PC-9 (cell line): ENCODE measurements at regions not wholly inside any gene's neighbourhood (a gene's known extent, or its start where the extent isn't known, plus 50 kb on each side); places are given as distances from the start of the nearest gene placed in this dataset.

Source experiments
- BruUV-seq: library from RNA; stranded (reverse); fragments of 400-500 nt; replicated peaks from 2 replicates; lab custom pipeline; 2021; lab: Mats Ljungman, UMichigan
- CTCF ChIA-PET: fragments of 300-600 bp; sonication (Branson Sonifier 250); formaldehyde crosslinking; loops from one replicate; lab custom pipeline; 2022; ENCODE audit warnings: antibody characterized with exemption; lab: Charles Lee
- POLR2A ChIA-PET: fragments of 300-600 bp; sonication (Branson Sonifier 250); formaldehyde crosslinking; loops from one replicate; lab custom pipeline; 2022; ENCODE audit warnings: antibody characterized with exemption; ENCODE audit not compliant: unreplicated experiment; lab: Charles Lee
- DNase-seq, 2 experiments: peaks; one replicate each; pipeline versions ENCODE4 v3.0.0 to v3.0.0-alpha.2; 2015 to 2022; ENCODE audit warnings: mixed read lengths in 1 of 2
- H2AFZ ChIP-seq: fragments of 200-600 bp; sonication (generic); 2 replicates; pipeline ENCODE4 v1.8.1; 2017; ENCODE audit warnings: antibody characterized with exemption
- H3F3A ChIP-seq: fragments of 200-600 bp; sonication (generic); 2 replicates; pipeline ENCODE4 v1.8.1; 2017; ENCODE audit warnings: antibody characterized with exemption, mild to moderate bottlenecking, low read depth; ENCODE audit not compliant: insufficient read depth
- H3K27ac ChIP-seq: fragments of 200-600 bp; sonication (generic); 2 replicates; pipeline ENCODE4 v1.6.1; 2016; ENCODE audit warnings: mixed run types
- H3K27me3 ChIP-seq: fragments of 200-600 bp; sonication (generic); 2 replicates; pipeline ENCODE4 v1.6.1; 2016; ENCODE audit warnings: low read depth, mixed run types; ENCODE audit not compliant: insufficient read depth
- H3K36me3 ChIP-seq: fragments of 200-600 bp; sonication (generic); 2 replicates; pipeline ENCODE4 v1.6.1; 2016; ENCODE audit warnings: low read depth, mixed run types
- H3K4me1 ChIP-seq: fragments of 200-600 bp; sonication (generic); replicated peaks from 2 replicates; pipeline ENCODE4 v1.6.1; 2016; ENCODE audit warnings: mixed run types; ENCODE audit not compliant: insufficient read depth
- H3K4me2 ChIP-seq: fragments of 200-600 bp; sonication (generic); 2 replicates; pipeline ENCODE4 v1.6.1; 2017; ENCODE audit warnings: mixed run types
- H3K4me3 ChIP-seq: fragments of 200-600 bp; sonication (generic); 2 replicates; pipeline ENCODE4 v1.6.1; 2016; ENCODE audit warnings: mixed run types
- H3K79me2 ChIP-seq: fragments of 200-600 bp; sonication (generic); 2 replicates; pipeline ENCODE4 v1.6.1; 2017; ENCODE audit warnings: low read depth, mixed run types
- H3K9me2 ChIP-seq: fragments of 200-600 bp; sonication (generic); 2 replicates; pipeline ENCODE4 v1.8.1; 2017; ENCODE audit warnings: mild to moderate bottlenecking; ENCODE audit not compliant: insufficient read depth
- H3K9me3 ChIP-seq: fragments of 200-600 bp; sonication (generic); 2 replicates; pipeline ENCODE4 v1.8.1; 2016; ENCODE audit warnings: low read depth; ENCODE audit not compliant: insufficient read depth
- H4K20me1 ChIP-seq: fragments of 200-600 bp; sonication (generic); 2 replicates; pipeline ENCODE4 v1.8.1; 2017; ENCODE audit not compliant: insufficient read depth
- CTCF ChIP-seq: fragments of 200-600 bp; sonication (generic); conservative IDR thresholded peaks from 2 replicates; pipeline ENCODE4 v1.6.1; 2017; ENCODE audit warnings: mixed run types, antibody characterized with exemption, mild to moderate bottlenecking, moderate library complexity
- EZH2 ChIP-seq: fragments of 200-600 bp; sonication (generic); IDR thresholded peaks from 2 replicates; pipeline ENCODE4 v1.8.0; 2017; ENCODE audit warnings: antibody characterized with exemption, low read depth
- intact Hi-C: fragments of 100-400 bp; cut with micrococcal nuclease; formaldehyde crosslinking; loops from one replicate; pipeline ENCODE4 v1.10.0; 2022; ENCODE audit not compliant: unreplicated experiment

DNA sequence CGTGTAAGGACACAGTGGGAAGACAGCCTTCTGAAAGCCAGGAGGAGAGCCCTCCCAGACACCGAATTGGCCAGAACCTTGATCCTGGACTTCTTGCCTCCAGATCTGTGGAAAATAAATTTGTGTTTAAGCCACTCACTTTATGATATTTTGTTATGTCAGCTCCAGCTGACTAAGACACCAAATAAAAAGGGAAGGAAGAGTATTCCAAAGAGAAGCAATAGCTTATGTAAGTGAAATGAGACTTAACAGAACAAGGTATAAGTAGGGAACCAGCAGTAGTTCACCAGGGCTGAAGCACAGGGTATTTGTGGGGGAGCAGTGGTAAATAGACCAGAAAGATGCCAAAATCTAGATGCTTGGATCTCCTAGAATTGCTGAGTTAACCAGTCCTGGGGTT lies 94.2 kb upstream of the WLS start:
- Histone ChIP-seq H3K79me2 (no peaks in the 10 kb centered on the region), H3K36me3 (no peaks in the 10 kb centered on the region), H3K9me2 (no peaks in the 10 kb centered on the region), H3K4me1 (no peaks in the 10 kb centered on the region), H4K20me1 (no peaks in the 10 kb centered on the region), H3K4me3 (no peak overlapping the region), H3K9me3 (no peaks in the 10 kb centered on the region), H3K27ac (no peak overlapping the region), H3F3A (no peaks in the 10 kb centered on the region), H2AFZ (no peak overlapping the region), H3K27me3 (peaks cover 10% of the 10 kb centered on the region; the same call in 1 of the 2 replicates), H3K4me2 (no peak overlapping the region)
- intact Hi-C loops = no loop called here
- no TSS peak for BruUV-seq
- POLR2A ChIA-PET = interaction anchor here (0.5 kb wide), 1 partner anchor 283 kb away, joined by 3 read pairs; no protein-coding TSS in a partner anchor
- CTCF ChIA-PET = no interaction called here
- no peak for DNase-seq
- TF ChIP-seq EZH2 = no peak
- no peak for TF ChIP-seq CTCF

- no peak overlapping the region for H2AFZ ChIP-seq
- TF ChIP-seq EZH2 = no peak
- no peak for TF ChIP-seq CTCF
- ChIA-PET POLR2A (no interaction called here), CTCF (no interaction called here)
- no peak overlapping the region for H3K4me2 ChIP-seq
- H3K27me3 ChIP-seq = peaks cover 4% of the 10 kb centered on the region; the same call in 1 of the 2 replicates
- DNase-seq = no peak
- H3K9me3 ChIP-seq = no peaks in the 10 kb centered on the region
- no peak overlapping the region for H3K27ac ChIP-seq
- H3K79me2 ChIP-seq = no peaks in the 10 kb centered on the region
- no peak overlapping the region for H3K4me3 ChIP-seq
- intact Hi-C loops = no loop called here
- no peaks in the 10 kb centered on the region for H3F3A ChIP-seq
- H4K20me1 ChIP-seq = no peaks in the 10 kb centered on the region
- H3K36me3 ChIP-seq = no peaks in the 10 kb centered on the region
- H3K9me2 ChIP-seq = no peaks in the 10 kb centered on the region
- H3K4me1 ChIP-seq = no peaks in the 10 kb centered on the region
- no TSS peak for BruUV-seq
Observed at GRCh38 chr1:68324316-68324715, 92.0 kb upstream of the WLS start.

DNA sequence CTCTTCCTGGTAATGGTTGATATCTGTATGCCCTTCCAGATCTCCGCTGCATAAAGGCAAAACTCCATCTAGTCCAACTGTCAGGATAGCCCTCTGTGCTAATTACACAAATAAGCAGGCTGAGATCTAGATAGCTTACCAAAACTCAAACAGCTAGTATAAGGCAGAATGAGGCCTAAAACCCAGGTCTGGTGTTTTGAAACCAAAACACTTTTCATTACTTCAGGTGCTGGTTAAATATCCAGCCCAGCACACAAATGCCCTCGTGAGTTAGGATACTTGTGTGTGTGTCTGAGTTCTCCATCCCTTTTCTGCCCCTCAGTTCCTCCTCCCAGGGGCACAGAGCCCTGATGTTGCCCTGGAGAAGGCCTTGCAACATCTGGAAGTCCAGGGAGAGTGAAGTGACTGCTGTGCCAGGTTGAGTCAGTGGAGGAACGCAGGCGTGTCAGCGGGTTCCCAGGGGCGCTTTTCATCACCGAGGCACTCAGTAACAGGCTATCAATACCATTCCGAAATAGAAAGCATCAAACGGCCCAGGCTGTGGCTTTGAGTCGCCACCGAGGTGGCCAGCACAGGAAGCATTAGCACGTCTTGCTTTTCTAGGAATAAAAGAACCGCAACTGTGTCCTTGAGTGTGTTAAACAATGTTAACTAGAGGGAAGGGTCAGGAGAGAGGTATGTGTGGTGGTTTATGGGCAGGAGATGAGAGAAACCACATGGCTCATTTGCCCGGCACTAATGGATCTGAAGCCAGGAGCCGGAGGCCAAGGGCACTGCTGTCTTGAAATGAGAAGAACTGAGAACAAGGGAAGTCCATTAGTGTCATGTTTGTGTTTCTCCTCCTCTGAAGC lies 90.7 kb upstream of the WLS start:
- DNase-seq = no peak
- Histone ChIP-seq H2AFZ (no peak overlapping the region), H3K9me2 (no peaks in the 10 kb centered on the region), H3K36me3 (no peaks in the 10 kb centered on the region), H3K27me3 (peaks cover 4% of the 10 kb centered on the region; the same call in 1 of the 2 replicates), H3K4me1 (no peaks in the 10 kb centered on the region), H3K79me2 (no peaks in the 10 kb centered on the region), H4K20me1 (no peaks in the 10 kb centered on the region), H3K4me3 (no peak overlapping the region), H3K27ac (no peak overlapping the region), H3F3A (no peaks in the 10 kb centered on the region), H3K9me3 (no peaks in the 10 kb centered on the region), H3K4me2 (no peak overlapping the region)
- intact Hi-C loops = no loop called here
- no TSS peak for BruUV-seq
- CTCF ChIA-PET = no interaction called here
- POLR2A ChIA-PET = no interaction called here
- TF ChIP-seq EZH2 (no peak), CTCF (no peak)
